Umbilical cord (tissue), 1 donor: ENCODE measurements at regions not wholly inside any gene's neighbourhood (a gene's known extent, or its start where the extent isn't known, plus 50 kb on each side); places are given as distances from the start of the nearest gene placed in this dataset.

ENCODE experiments used
- DNase-seq: peaks from one replicate; pipeline ENCODE4 v3.0.0-alpha.2; 2015; ENCODE audit warnings: low spot score

GRCh38 chr7:13282377-13282980 lies 595.0 kb downstream of the ARL4A start:
- peak; percentile 38 for DNase-seq

GRCh38 chr7:13286916-13287315 lies 599.5 kb downstream of the ARL4A start:
- no peak for DNase-seq

GRCh38 chr7:13288516-13288915 lies 601.1 kb downstream of the ARL4A start:
- DNase-seq, result no peak

GRCh38 chr7:13290975-13291374 lies 603.5 kb downstream of the ARL4A start:
- no peak for DNase-seq

- no peak for DNase-seq
Measured at GRCh38 chr7:13293264-13294002, 606.0 kb downstream of the ARL4A start.

- DNase-seq, result no peak
Measured at GRCh38 chr7:13307040-13307439, 619.6 kb downstream of the ARL4A start.

GRCh38 chr7:13308423-13308822 lies 621.0 kb downstream of the ARL4A start:
- no peak for DNase-seq

- DNase-seq, result no peak
Measured at GRCh38 chr7:13309535-13309934, 622.1 kb downstream of the ARL4A start.

- no peak for DNase-seq
Measured at GRCh38 chr7:13312307-13312706, 624.9 kb downstream of the ARL4A start.

GRCh38 chr7:13320333-13320732 lies 632.9 kb downstream of the ARL4A start:
- DNase-seq, result no peak

GRCh38 chr7:13321316-13321715 lies 633.9 kb downstream of the ARL4A start:
- DNase-seq, result peak; percentile 6

GRCh38 chr7:13322126-13322525 lies 634.7 kb downstream of the ARL4A start:
- DNase-seq, result no peak

- DNase-seq, result no peak
Measured at GRCh38 chr7:13327669-13328068, 640.2 kb downstream of the ARL4A start.

- no peak for DNase-seq
Measured at GRCh38 chr7:13333371-13333770, 645.9 kb downstream of the ARL4A start.

GRCh38 chr7:13336227-13336626 lies 648.8 kb downstream of the ARL4A start:
- peak; percentile 10 for DNase-seq

GRCh38 chr7:13352677-13353076 lies 636.8 kb downstream of the ETV1 start:
- no peak for DNase-seq

- no peak for DNase-seq
Measured at GRCh38 chr7:13359656-13360055, 629.8 kb downstream of the ETV1 start.

GRCh38 chr7:13386741-13387140 lies 602.7 kb downstream of the ETV1 start:
- DNase-seq, result no peak

GRCh38 chr7:13407911-13408310 lies 581.6 kb downstream of the ETV1 start:
- DNase-seq, result no peak

- DNase-seq, result no peak
Measured at GRCh38 chr7:13411151-13411550, 578.3 kb downstream of the ETV1 start.

- DNase-seq, result no peak
Measured at GRCh38 chr7:13411636-13412035, 577.8 kb downstream of the ETV1 start.

GRCh38 chr7:13414181-13414580 lies 575.3 kb downstream of the ETV1 start:
- DNase-seq, result no peak

GRCh38 chr7:13414661-13415107 lies 574.8 kb downstream of the ETV1 start:
- no peak for DNase-seq
